ENCODE measurements at regions not wholly inside any gene's neighbourhood (a gene's known extent, or its start where the extent isn't known, plus 50 kb on each side); places are given as distances from the start of the nearest gene placed in this dataset.
"Not testable (repeated sequence)": the region's sequence is repeated elsewhere in the genome, so short reads cannot be mapped to it uniquely, and the experiment has no call there.

- DNase-seq (ENCODE audit: low read depth in 4 of 4, low spot score in 2 of 4): peak in 3 of 4 donors; percentile 46 to 66 (median 51)
Observed at GRCh38 chr1:87968197-87968955, 639.7 kb downstream of the LMO4 start.

- DNase-seq (ENCODE audit: low read depth in 4 of 4, low spot score in 2 of 4): no peak
Observed at GRCh38 chr1:87969040-87969439, 640.4 kb downstream of the LMO4 start.

GRCh38 chr1:87972811-87973210 is 644.1 kb downstream of the LMO4 start:
- no peak for DNase-seq (ENCODE audit: low read depth in 4 of 4, low spot score in 2 of 4)

GRCh38 chr1:87973896-87974295 is 645.2 kb downstream of the LMO4 start:
- DNase-seq (ENCODE audit: low read depth in 4 of 4, low spot score in 2 of 4): no peak

GRCh38 chr1:87976316-87976715 is 647.6 kb downstream of the LMO4 start:
- DNase-seq (ENCODE audit: low read depth in 4 of 4, low spot score in 2 of 4): no peak

- no peak for DNase-seq (ENCODE audit: low read depth in 4 of 4, low spot score in 2 of 4)
Observed at GRCh38 chr1:87977145-87977544, 648.5 kb downstream of the LMO4 start.

GRCh38 chr1:87979079-87979478 is 650.4 kb downstream of the LMO4 start:
- no peak for DNase-seq (ENCODE audit: low read depth in 4 of 4, low spot score in 2 of 4)

- DNase-seq (ENCODE audit: low read depth in 4 of 4, low spot score in 2 of 4): no peak
Observed at GRCh38 chr1:87980494-87980893, 651.8 kb downstream of the LMO4 start.

- DNase-seq (ENCODE audit: low read depth in 4 of 4, low spot score in 2 of 4): no peak
Observed at GRCh38 chr1:87981386-87981785, 652.7 kb downstream of the LMO4 start.

GRCh38 chr1:87981810-87982209 is 653.1 kb downstream of the LMO4 start:
- DNase-seq (ENCODE audit: low read depth in 4 of 4, low spot score in 2 of 4): no peak

- DNase-seq (ENCODE audit: low read depth in 4 of 4, low spot score in 2 of 4): no peak
Observed at GRCh38 chr1:87983841-87984240, 655.2 kb downstream of the LMO4 start.

- no peak for DNase-seq (ENCODE audit: low read depth in 4 of 4, low spot score in 2 of 4)
Observed at GRCh38 chr1:87985071-87985470, 656.4 kb downstream of the LMO4 start.

- DNase-seq (ENCODE audit: low read depth in 4 of 4, low spot score in 2 of 4): no peak
Observed at GRCh38 chr1:87986130-87986866, 657.6 kb downstream of the LMO4 start.

- no peak for DNase-seq (ENCODE audit: low read depth in 4 of 4, low spot score in 2 of 4)
Observed at GRCh38 chr1:87989346-87989745, 660.7 kb downstream of the LMO4 start.

GRCh38 chr1:87992536-87992935 is 663.9 kb downstream of the LMO4 start:
- not testable (repeated sequence) for DNase-seq (ENCODE audit: low read depth in 4 of 4, low spot score in 2 of 4)

- no peak for DNase-seq (ENCODE audit: low read depth in 4 of 4, low spot score in 2 of 4)
Observed at GRCh38 chr1:87993051-87993450, 664.4 kb downstream of the LMO4 start.

GRCh38 chr1:87999852-88000251 is 671.2 kb downstream of the LMO4 start:
- DNase-seq (ENCODE audit: low read depth in 4 of 4, low spot score in 2 of 4): no peak

- no peak for DNase-seq (ENCODE audit: low read depth in 4 of 4, low spot score in 2 of 4)
Observed at GRCh38 chr1:88001460-88001859, 672.8 kb downstream of the LMO4 start.

- no peak for DNase-seq (ENCODE audit: low read depth in 4 of 4, low spot score in 2 of 4)
Observed at GRCh38 chr1:88003255-88003654, 674.6 kb downstream of the LMO4 start.

GRCh38 chr1:88009916-88010315 is 674.2 kb upstream of the PKN2 start:
- DNase-seq (ENCODE audit: low read depth in 4 of 4, low spot score in 2 of 4): no peak

GRCh38 chr1:88013485-88013884 is 670.6 kb upstream of the PKN2 start:
- no peak for DNase-seq (ENCODE audit: low read depth in 4 of 4, low spot score in 2 of 4)

- DNase-seq (ENCODE audit: low read depth in 4 of 4, low spot score in 2 of 4): no peak
Observed at GRCh38 chr1:88014131-88014530, 669.9 kb upstream of the PKN2 start.

Data from left renal cortex interstitium (tissue), 4 donors.